Neuron (in vitro differentiated cells): ENCODE measurements at regions not wholly inside any gene's neighbourhood (a gene's known extent, or its start where the extent isn't known, plus 50 kb on each side); places are given as distances from the start of the nearest gene placed in this dataset.
"Not testable (repeated sequence)": the region's sequence is repeated elsewhere in the genome, so short reads cannot be mapped to it uniquely, and the experiment has no call there.

Experiments used
- H2AFZ ChIP-seq: one replicate; pipeline ENCODE4 v1.6.1; 2013; ENCODE audit warnings: low read depth, mild to moderate bottlenecking, inconsistent platforms, low read length, moderate library complexity
- H3K27me3 ChIP-seq: one replicate; pipeline ENCODE4 v1.6.1; 2013; ENCODE audit warnings: low read length; ENCODE audit not compliant: insufficient read depth
- H3K36me3 ChIP-seq: one replicate; pipeline ENCODE4 v1.6.1; 2013; ENCODE audit warnings: low read length; ENCODE audit not compliant: insufficient read depth
- H3K4me1 ChIP-seq: one replicate; pipeline ENCODE4 v1.6.1; 2013; ENCODE audit warnings: low read length; ENCODE audit not compliant: insufficient read depth
- H3K4me3 ChIP-seq: 2 replicates; pipeline ENCODE4 v1.5.1; 2013; ENCODE audit warnings: mild to moderate bottlenecking, low read length, moderate library complexity
- H3K9me3 ChIP-seq: one replicate; pipeline ENCODE4 v1.6.1; 2013; ENCODE audit warnings: low read length

GRCh38 chr20:47940101-47940813 is 155.0 kb upstream of the SULF2 start:
- Histone ChIP-seq H2AFZ (no peak overlapping the region), H3K36me3 (no peaks in the 10 kb centered on the region), H3K27me3 (no peaks in the 10 kb centered on the region), H3K4me3 (no peak overlapping the region), H3K4me1 (no peaks in the 10 kb centered on the region), H3K9me3 (no peaks in the 10 kb centered on the region)

GRCh38 chr20:47936612-47937011 is 151.3 kb upstream of the SULF2 start:
- Histone ChIP-seq H3K9me3 (no peaks in the 10 kb centered on the region), H3K4me3 (no peak overlapping the region), H3K36me3 (no peaks in the 10 kb centered on the region), H3K4me1 (no peaks in the 10 kb centered on the region), H3K27me3 (no peaks in the 10 kb centered on the region), H2AFZ (no peak overlapping the region)

GRCh38 chr20:47934761-47935160 is 149.5 kb upstream of the SULF2 start:
- Histone ChIP-seq H3K4me3 (no peak overlapping the region), H3K9me3 (no peaks in the 10 kb centered on the region), H3K36me3 (no peaks in the 10 kb centered on the region), H3K4me1 (no peaks in the 10 kb centered on the region), H2AFZ (no peak overlapping the region), H3K27me3 (no peaks in the 10 kb centered on the region)

- Histone ChIP-seq H3K27me3 (no peaks in the 10 kb centered on the region), H2AFZ (no peak overlapping the region), H3K4me3 (no peak overlapping the region), H3K9me3 (no peaks in the 10 kb centered on the region), H3K4me1 (no peaks in the 10 kb centered on the region), H3K36me3 (no peaks in the 10 kb centered on the region)
Measured at GRCh38 chr20:47931443-47931842, 146.2 kb upstream of the SULF2 start.

GRCh38 chr20:47931002-47931401 is 145.7 kb upstream of the SULF2 start:
- Histone ChIP-seq H3K27me3 (no peaks in the 10 kb centered on the region), H2AFZ (no peak overlapping the region), H3K9me3 (no peaks in the 10 kb centered on the region), H3K4me3 (no peak overlapping the region), H3K4me1 (no peaks in the 10 kb centered on the region), H3K36me3 (no peaks in the 10 kb centered on the region)

DNA sequence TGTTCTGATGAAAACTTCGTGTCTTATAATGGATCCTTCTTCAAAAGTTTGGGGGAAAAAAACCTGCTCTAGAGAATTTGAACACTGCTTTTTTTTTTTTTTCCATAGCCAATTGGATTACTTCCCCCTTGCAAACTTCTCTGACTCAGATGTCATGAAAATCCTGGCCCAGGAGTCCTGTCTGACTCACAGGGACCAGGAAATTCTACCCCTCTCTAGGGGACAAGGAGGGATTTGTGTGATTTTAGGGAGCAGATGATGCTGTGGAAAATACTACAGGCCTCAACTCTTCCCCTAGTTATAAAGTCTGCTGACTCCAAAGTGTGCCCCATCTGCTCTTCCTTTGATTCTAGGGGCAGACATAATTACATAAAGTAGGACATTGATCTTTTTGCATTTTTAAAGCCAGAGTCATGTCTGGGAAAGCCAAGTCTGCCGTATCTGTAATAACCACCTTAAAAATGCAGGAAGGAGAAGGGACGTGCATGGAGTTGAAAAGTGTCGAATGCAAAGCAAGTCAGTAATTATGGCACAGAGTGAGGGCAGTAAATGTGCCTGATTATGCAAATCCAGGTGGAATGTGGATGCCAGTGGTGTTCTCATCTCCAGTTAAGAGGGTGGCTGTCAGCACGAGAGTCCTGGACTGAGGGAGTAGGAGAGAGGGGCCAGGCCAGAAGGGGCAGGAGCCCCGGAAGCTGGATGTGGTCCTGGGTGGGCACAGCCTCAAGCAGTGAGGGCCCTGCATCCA is 144.3 kb upstream of the SULF2 start:
- no peak overlapping the region for H3K4me3 ChIP-seq
- H2AFZ ChIP-seq: no peak overlapping the region
- H3K9me3 ChIP-seq: no peaks in the 10 kb centered on the region
- H3K4me1 ChIP-seq: no peaks in the 10 kb centered on the region
- H3K36me3 ChIP-seq: no peaks in the 10 kb centered on the region
- H3K27me3 ChIP-seq: no peaks in the 10 kb centered on the region

GRCh38 chr20:47927944-47928343 is 142.7 kb upstream of the SULF2 start:
- Histone ChIP-seq H3K4me1 (no peaks in the 10 kb centered on the region), H3K4me3 (no peak overlapping the region), H3K36me3 (no peaks in the 10 kb centered on the region), H3K9me3 (no peaks in the 10 kb centered on the region), H2AFZ (no peak overlapping the region), H3K27me3 (no peaks in the 10 kb centered on the region)

GRCh38 chr20:47927385-47927851 is 142.1 kb upstream of the SULF2 start:
- Histone ChIP-seq H3K9me3 (no peaks in the 10 kb centered on the region), H3K27me3 (no peaks in the 10 kb centered on the region), H3K4me1 (no peaks in the 10 kb centered on the region), H3K4me3 (no peak overlapping the region), H3K36me3 (no peaks in the 10 kb centered on the region), H2AFZ (no peak overlapping the region)

DNA sequence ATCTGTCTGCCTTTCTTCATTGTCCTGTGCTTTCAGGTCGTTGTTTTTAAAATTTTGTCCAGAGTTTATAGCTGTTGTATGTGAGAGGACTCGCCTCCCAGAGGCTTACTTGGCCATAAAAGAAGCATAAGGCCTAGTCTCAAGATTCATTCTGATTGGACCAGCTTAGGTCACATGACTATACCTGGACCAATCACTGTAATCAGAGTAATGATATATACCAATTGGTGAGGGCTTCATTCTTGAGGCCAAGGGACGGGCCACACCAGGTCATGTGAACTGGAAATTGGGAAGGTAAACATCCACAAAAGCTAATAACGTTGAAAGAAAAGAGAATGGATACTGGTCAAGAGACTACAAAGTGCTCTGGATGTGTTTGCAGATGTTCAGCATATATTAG is 141.4 kb upstream of the SULF2 start:
- Histone ChIP-seq H2AFZ (no peak overlapping the region), H3K4me1 (peaks cover 3% of the 10 kb centered on the region), H3K9me3 (no peaks in the 10 kb centered on the region), H3K36me3 (no peaks in the 10 kb centered on the region), H3K27me3 (no peaks in the 10 kb centered on the region), H3K4me3 (no peak overlapping the region)

DNA sequence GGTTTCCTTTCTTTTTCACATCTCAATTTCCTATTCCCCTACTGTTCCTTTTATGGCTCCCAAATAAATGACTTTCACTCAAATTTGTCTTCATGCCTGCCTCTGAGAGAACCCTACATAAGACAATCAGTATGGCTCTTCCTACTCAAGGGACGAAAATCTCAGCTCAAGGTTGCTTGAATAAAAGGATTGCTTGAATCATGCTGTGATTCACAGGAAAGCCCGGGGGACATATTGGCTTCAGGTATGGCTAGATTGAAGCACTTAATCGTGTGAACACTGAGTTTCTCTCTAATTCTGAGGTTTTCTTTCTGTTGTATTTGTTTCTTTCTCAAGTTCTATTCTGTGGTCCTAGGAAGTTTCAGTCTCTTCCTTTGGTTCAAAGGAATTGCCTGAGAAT is 140.3 kb upstream of the SULF2 start:
- Histone ChIP-seq H2AFZ (no peak overlapping the region), H3K27me3 (no peaks in the 10 kb centered on the region), H3K9me3 (no peaks in the 10 kb centered on the region), H3K36me3 (no peaks in the 10 kb centered on the region), H3K4me1 (peaks cover 3% of the 10 kb centered on the region), H3K4me3 (no peak overlapping the region)

DNA sequence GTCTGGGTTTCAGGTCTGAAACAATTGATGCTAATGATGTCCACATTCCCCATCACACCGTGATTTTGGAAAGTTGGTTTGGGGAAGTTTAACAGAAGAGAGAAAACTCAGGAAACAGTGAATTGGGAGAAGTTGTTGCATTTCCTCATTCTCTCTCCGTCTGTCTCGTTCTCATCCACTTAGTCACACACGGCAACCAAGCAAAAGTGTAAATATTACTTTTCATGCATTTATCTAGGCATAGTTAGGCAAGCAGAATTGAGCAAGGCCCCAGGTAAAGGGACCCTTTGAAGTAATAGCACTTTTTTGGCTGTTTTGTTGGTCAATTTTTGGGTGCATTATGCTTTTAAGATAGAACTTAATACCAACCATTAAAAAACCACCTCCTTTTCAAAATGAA is 137.0 kb upstream of the SULF2 start:
- Histone ChIP-seq H3K4me3 (no peak overlapping the region), H3K27me3 (no peaks in the 10 kb centered on the region), H3K36me3 (no peaks in the 10 kb centered on the region), H3K9me3 (peaks cover 4% of the 10 kb centered on the region), H3K4me1 (peaks cover 3% of the 10 kb centered on the region), H2AFZ (no peak overlapping the region)

DNA sequence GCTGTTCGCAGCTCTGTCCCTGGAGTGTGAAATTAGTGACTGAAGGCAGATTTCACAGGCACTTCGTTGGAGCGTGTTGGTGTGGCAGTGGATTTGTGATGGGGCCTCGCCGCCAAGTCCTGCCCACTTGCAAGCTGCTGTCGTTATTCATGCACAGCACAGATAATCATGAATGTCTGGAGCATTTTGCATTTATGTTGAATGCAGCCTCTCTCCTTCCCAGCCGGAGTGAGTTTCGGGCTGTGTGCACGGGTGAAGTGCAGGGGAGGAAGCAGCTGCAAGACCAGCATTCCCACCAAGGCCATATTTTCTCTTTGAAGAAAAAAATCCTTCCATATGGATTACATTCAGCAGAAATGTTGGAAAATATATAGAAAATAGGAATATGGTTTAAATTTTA is 136.5 kb upstream of the SULF2 start:
- not testable (repeated sequence) for H3K27me3 ChIP-seq, H3K4me1 ChIP-seq

DNA sequence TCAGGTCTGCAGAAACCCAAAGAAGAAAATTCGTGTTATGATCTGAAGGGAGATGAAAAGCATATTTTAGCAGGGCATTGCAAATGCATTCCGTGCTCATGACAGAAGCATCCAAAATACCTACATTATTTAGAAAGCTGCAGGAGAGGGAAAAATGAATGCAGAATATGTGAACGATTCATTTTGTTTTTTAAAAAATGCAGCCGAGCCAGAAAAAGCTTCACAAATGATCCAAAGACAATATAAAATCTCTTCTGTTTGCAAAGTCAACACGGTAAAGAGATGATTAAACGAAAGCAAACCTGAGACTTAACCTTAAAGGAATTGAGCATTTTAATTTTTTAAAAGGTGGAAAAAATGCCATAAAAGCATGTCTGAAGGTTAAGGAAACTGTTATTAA is 136.1 kb upstream of the SULF2 start:
- no peak overlapping the region for H3K4me3 ChIP-seq
- no peaks in the 10 kb centered on the region for H3K27me3 ChIP-seq
- peaks cover 3% of the 10 kb centered on the region for H3K4me1 ChIP-seq
- H3K36me3 ChIP-seq: no peaks in the 10 kb centered on the region
- no peak overlapping the region for H2AFZ ChIP-seq
- H3K9me3 ChIP-seq: peaks cover 4% of the 10 kb centered on the region

More for the DNA sequence above, 136.5 kb upstream of the SULF2 start:
- H3K9me3 ChIP-seq, H3K36me3 ChIP-seq, H3K4me3 ChIP-seq, H2AFZ ChIP-seq: not testable (repeated sequence)
